ENCODE measurements at regions not wholly inside any gene's neighbourhood (a gene's known extent, or its start where the extent isn't known, plus 50 kb on each side); places are given as distances from the start of the nearest gene placed in this dataset.

GRCh38 chr4:30314001-30314400 lies 406.2 kb upstream of the PCDH7 start:
- no peak for DNase-seq (ENCODE audit: low spot score)
- Histone ChIP-seq H3K4me1 (ENCODE audit: control insufficient read depth in 1 of 2, low read depth in 2 of 2) (no peaks in the 10 kb centered on the region), H3K36me3 (no peaks in the 10 kb centered on the region), H3K9me3 (no peaks in the 10 kb centered on the region), H3K27ac (no peak overlapping the region), H3K27me3 (replicated peaks; ENCODE audit: insufficient read depth) (no peaks in the 10 kb centered on the region), H3K4me3 (no peak overlapping the region)
- TF ChIP-seq CTCF (IDR thresholded peaks at IDR 0.05), result no peak
- ATAC-seq (ENCODE audit: insufficient number of reproducible peaks, low FRiP score, low read depth), result no peak

- DNase-seq (ENCODE audit: low spot score) (no peak), ATAC-seq (ENCODE audit: insufficient number of reproducible peaks, low FRiP score, low read depth) (no peak)
- no peak for TF ChIP-seq CTCF (IDR thresholded peaks at IDR 0.05)
- no peaks in the 10 kb centered on the region for H3K36me3 ChIP-seq
- no peak overlapping the region for H3K27ac ChIP-seq
- peaks cover 6% of the 10 kb centered on the region for H3K9me3 ChIP-seq
- no peaks in the 10 kb centered on the region for H3K27me3 ChIP-seq (replicated peaks; ENCODE audit: insufficient read depth)
- H3K4me1 ChIP-seq (ENCODE audit: control insufficient read depth in 1 of 2, low read depth in 2 of 2), result no peaks in the 10 kb centered on the region
- no peak overlapping the region for H3K4me3 ChIP-seq
Measured at GRCh38 chr4:30330894-30331652, 389.1 kb upstream of the PCDH7 start.

- ATAC-seq (ENCODE audit: insufficient number of reproducible peaks, low FRiP score, low read depth), result no peak
- H3K27me3 ChIP-seq (replicated peaks; ENCODE audit: insufficient read depth), result no peaks in the 10 kb centered on the region
- no peak overlapping the region for H3K27ac ChIP-seq
- no peak overlapping the region for H3K4me3 ChIP-seq
- no peak for TF ChIP-seq CTCF (IDR thresholded peaks at IDR 0.05)
- no peaks in the 10 kb centered on the region for H3K36me3 ChIP-seq
- DNase-seq (ENCODE audit: low spot score), result no peak
- H3K4me1 ChIP-seq (ENCODE audit: control insufficient read depth in 1 of 2, low read depth in 2 of 2), result no peaks in the 10 kb centered on the region
- H3K9me3 ChIP-seq, result no peaks in the 10 kb centered on the region
Measured at GRCh38 chr4:30341731-30342130, 378.4 kb upstream of the PCDH7 start.

GRCh38 chr4:30350288-30350687 lies 369.9 kb upstream of the PCDH7 start:
- no peak for ATAC-seq (ENCODE audit: insufficient number of reproducible peaks, low FRiP score, low read depth)
- no peaks in the 10 kb centered on the region for H3K27me3 ChIP-seq (replicated peaks; ENCODE audit: insufficient read depth)
- no peaks in the 10 kb centered on the region for H3K36me3 ChIP-seq
- no peak for DNase-seq (ENCODE audit: low spot score)
- TF ChIP-seq CTCF (IDR thresholded peaks at IDR 0.05), result no peak
- H3K4me1 ChIP-seq (ENCODE audit: control insufficient read depth in 1 of 2, low read depth in 2 of 2), result no peaks in the 10 kb centered on the region
- no peaks in the 10 kb centered on the region for H3K9me3 ChIP-seq
- no peak overlapping the region for H3K4me3 ChIP-seq
- no peak overlapping the region for H3K27ac ChIP-seq

- no peak overlapping the region for H3K27ac ChIP-seq
- H3K27me3 ChIP-seq (replicated peaks; ENCODE audit: insufficient read depth), result no peaks in the 10 kb centered on the region
- H3K4me3 ChIP-seq, result no peak overlapping the region
- H3K9me3 ChIP-seq, result no peaks in the 10 kb centered on the region
- no peak for TF ChIP-seq CTCF (IDR thresholded peaks at IDR 0.05)
- no peak for ATAC-seq (ENCODE audit: insufficient number of reproducible peaks, low FRiP score, low read depth)
- no peaks in the 10 kb centered on the region for H3K4me1 ChIP-seq (ENCODE audit: control insufficient read depth in 1 of 2, low read depth in 2 of 2)
- no peak for DNase-seq (ENCODE audit: low spot score)
- no peaks in the 10 kb centered on the region for H3K36me3 ChIP-seq
Measured at GRCh38 chr4:30354605-30355004, 365.6 kb upstream of the PCDH7 start.

All from thoracic aorta (tissue), 2 donors.